NB4 (cell line): ENCODE measurements at regions not wholly inside any gene's neighbourhood (a gene's known extent, or its start where the extent isn't known, plus 50 kb on each side); places are given as distances from the start of the nearest gene placed in this dataset.

Experiments used
- MYC ChIP-seq: IDR thresholded peaks from 2 replicates; pipeline ENCODE4 v1.6.1; 2011; ENCODE audit warnings: low read depth, low read length
- POLR2A ChIP-seq: IDR thresholded peaks from 2 replicates; pipeline ENCODE4 v1.6.1; 2011; ENCODE audit warnings: mild to moderate bottlenecking; ENCODE audit not compliant: insufficient read length; ENCODE audit errors: extremely low read depth
- TF ChIP-seq, protein P1 (sequence below): IDR thresholded peaks from one replicate; pipeline ENCODE4 v1.5.1; 2012; ENCODE audit warnings: low read depth, low read length
- TF ChIP-seq, protein P2 (sequence below): IDR thresholded peaks from 2 replicates; pipeline ENCODE4 v1.6.1; 2011; ENCODE audit warnings: low read depth, low read length

DNA sequence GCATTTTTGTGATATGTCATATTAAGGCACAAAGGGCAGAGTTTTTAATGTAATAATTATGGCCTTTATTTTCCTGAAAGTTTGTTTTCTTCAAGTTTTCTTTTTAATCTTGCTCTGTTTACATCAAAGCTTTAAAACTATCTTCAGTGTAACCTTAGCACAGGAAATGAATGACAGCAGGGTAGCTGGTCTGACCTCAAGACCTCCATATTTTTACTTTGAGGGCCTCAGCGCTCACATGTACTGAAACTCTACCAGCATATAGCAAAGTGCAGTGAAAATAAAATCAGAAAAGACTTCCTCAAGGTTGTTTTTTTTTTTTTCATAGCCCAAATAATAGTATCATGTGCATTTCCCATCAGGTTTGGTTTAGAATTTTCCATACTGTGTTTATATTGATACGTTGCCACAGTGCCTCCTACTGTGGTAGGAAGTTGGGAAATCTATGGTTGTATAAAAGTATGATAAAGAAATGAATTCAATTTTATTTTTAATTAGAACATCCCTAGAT lies 163.4 kb downstream of the UBE2E3 start:
- TF ChIP-seq, protein P1, sequence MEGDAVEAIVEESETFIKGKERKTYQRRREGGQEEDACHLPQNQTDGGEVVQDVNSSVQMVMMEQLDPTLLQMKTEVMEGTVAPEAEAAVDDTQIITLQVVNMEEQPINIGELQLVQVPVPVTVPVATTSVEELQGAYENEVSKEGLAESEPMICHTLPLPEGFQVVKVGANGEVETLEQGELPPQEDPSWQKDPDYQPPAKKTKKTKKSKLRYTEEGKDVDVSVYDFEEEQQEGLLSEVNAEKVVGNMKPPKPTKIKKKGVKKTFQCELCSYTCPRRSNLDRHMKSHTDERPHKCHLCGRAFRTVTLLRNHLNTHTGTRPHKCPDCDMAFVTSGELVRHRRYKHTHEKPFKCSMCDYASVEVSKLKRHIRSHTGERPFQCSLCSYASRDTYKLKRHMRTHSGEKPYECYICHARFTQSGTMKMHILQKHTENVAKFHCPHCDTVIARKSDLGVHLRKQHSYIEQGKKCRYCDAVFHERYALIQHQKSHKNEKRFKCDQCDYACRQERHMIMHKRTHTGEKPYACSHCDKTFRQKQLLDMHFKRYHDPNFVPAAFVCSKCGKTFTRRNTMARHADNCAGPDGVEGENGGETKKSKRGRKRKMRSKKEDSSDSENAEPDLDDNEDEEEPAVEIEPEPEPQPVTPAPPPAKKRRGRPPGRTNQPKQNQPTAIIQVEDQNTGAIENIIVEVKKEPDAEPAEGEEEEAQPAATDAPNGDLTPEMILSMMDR, result no peak
- no peak for TF ChIP-seq POLR2A
- no peak for TF ChIP-seq MYC
- TF ChIP-seq, protein P2, sequence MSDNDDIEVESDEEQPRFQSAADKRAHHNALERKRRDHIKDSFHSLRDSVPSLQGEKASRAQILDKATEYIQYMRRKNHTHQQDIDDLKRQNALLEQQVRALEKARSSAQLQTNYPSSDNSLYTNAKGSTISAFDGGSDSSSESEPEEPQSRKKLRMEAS, result no peak
